HL-60 (cell line): ENCODE measurements at regions not wholly inside any gene's neighbourhood (a gene's known extent, or its start where the extent isn't known, plus 50 kb on each side); places are given as distances from the start of the nearest gene placed in this dataset.

ENCODE experiments used
- DNase-seq, 2 experiments: peaks; one replicate each; pipeline ENCODE4 v3.0.0-alpha.2; 2010 to 2020; ENCODE audit warnings: low read depth in 1 of 2, low spot score in 1 of 2
- H3K27ac ChIP-seq: fragments of 250-450 bp; sonication (Bioruptor Pico); replicated peaks from 2 replicates; pipeline ENCODE4 v1.5.1; 2020; ENCODE audit warnings: mild to moderate bottlenecking, moderate library complexity
- H3K27me3 ChIP-seq: fragments of 250-450 bp; sonication (Bioruptor Pico); 2 replicates; pipeline ENCODE4 v1.5.1; 2021; ENCODE audit warnings: mild to moderate bottlenecking, moderate library complexity; ENCODE audit not compliant: insufficient read depth, poor library complexity, severe bottlenecking
- H3K4me3 ChIP-seq: replicated peaks from 2 replicates; pipeline ENCODE4 v1.5.1; 2011; ENCODE audit warnings: mild to moderate bottlenecking, control low read depth, low read length; ENCODE audit not compliant: insufficient read depth
- GABPA ChIP-seq: IDR thresholded peaks from 2 replicates; pipeline ENCODE4 v1.6.1; 2012; ENCODE audit warnings: low read depth
- POLR2AphosphoS5 ChIP-seq: IDR thresholded peaks from 2 replicates; pipeline ENCODE4 v1.6.1; 2012; ENCODE audit warnings: low read depth
- SPI1 ChIP-seq: IDR thresholded peaks from 2 replicates; pipeline ENCODE4 v1.6.1; 2012; ENCODE audit warnings: low read depth, mild to moderate bottlenecking, borderline replicate concordance
- TF ChIP-seq, protein P1 (sequence below): IDR thresholded peaks from 2 replicates; pipeline ENCODE4 v1.6.1; 2012; ENCODE audit warnings: low read depth; ENCODE audit not compliant: insufficient replicate concordance
- TF ChIP-seq, protein P2 (sequence below): IDR thresholded peaks from one replicate; pipeline ENCODE4 v1.5.1; 2011; ENCODE audit warnings: low read length, control low read depth, inconsistent platforms; ENCODE audit not compliant: insufficient read depth

DNA sequence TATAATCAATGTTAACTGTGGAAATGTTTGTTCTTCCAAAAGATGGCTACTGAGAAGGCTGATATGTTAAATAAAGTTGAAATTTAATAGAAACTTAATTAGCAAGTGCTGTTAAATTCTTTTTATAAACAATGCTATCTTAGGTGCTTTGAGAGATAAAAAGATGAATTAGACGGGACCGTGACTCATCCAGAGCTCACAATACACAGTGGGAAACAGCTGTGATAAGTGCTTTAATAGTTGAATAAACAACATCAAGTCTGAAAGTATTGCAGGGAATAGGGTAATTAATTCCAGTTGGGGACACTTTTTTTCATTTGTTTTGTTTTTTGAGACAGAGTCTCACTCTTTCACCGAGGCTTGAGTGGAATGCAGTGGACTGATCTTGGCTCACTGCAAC, 85.5 kb upstream of the DTNA start:
- no peak overlapping the region for H3K27ac ChIP-seq
- H3K4me3 ChIP-seq: no peak overlapping the region
- no peaks in the 10 kb centered on the region for H3K27me3 ChIP-seq
- TF ChIP-seq SPI1: no peak
- TF ChIP-seq POLR2AphosphoS5: no peak
- TF ChIP-seq, protein P1, sequence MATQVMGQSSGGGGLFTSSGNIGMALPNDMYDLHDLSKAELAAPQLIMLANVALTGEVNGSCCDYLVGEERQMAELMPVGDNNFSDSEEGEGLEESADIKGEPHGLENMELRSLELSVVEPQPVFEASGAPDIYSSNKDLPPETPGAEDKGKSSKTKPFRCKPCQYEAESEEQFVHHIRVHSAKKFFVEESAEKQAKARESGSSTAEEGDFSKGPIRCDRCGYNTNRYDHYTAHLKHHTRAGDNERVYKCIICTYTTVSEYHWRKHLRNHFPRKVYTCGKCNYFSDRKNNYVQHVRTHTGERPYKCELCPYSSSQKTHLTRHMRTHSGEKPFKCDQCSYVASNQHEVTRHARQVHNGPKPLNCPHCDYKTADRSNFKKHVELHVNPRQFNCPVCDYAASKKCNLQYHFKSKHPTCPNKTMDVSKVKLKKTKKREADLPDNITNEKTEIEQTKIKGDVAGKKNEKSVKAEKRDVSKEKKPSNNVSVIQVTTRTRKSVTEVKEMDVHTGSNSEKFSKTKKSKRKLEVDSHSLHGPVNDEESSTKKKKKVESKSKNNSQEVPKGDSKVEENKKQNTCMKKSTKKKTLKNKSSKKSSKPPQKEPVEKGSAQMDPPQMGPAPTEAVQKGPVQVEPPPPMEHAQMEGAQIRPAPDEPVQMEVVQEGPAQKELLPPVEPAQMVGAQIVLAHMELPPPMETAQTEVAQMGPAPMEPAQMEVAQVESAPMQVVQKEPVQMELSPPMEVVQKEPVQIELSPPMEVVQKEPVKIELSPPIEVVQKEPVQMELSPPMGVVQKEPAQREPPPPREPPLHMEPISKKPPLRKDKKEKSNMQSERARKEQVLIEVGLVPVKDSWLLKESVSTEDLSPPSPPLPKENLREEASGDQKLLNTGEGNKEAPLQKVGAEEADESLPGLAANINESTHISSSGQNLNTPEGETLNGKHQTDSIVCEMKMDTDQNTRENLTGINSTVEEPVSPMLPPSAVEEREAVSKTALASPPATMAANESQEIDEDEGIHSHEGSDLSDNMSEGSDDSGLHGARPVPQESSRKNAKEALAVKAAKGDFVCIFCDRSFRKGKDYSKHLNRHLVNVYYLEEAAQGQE: no peak
- TF ChIP-seq GABPA: no peak
- TF ChIP-seq, protein P2, sequence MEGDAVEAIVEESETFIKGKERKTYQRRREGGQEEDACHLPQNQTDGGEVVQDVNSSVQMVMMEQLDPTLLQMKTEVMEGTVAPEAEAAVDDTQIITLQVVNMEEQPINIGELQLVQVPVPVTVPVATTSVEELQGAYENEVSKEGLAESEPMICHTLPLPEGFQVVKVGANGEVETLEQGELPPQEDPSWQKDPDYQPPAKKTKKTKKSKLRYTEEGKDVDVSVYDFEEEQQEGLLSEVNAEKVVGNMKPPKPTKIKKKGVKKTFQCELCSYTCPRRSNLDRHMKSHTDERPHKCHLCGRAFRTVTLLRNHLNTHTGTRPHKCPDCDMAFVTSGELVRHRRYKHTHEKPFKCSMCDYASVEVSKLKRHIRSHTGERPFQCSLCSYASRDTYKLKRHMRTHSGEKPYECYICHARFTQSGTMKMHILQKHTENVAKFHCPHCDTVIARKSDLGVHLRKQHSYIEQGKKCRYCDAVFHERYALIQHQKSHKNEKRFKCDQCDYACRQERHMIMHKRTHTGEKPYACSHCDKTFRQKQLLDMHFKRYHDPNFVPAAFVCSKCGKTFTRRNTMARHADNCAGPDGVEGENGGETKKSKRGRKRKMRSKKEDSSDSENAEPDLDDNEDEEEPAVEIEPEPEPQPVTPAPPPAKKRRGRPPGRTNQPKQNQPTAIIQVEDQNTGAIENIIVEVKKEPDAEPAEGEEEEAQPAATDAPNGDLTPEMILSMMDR: no peak
- DNase-seq: no peak

DNA sequence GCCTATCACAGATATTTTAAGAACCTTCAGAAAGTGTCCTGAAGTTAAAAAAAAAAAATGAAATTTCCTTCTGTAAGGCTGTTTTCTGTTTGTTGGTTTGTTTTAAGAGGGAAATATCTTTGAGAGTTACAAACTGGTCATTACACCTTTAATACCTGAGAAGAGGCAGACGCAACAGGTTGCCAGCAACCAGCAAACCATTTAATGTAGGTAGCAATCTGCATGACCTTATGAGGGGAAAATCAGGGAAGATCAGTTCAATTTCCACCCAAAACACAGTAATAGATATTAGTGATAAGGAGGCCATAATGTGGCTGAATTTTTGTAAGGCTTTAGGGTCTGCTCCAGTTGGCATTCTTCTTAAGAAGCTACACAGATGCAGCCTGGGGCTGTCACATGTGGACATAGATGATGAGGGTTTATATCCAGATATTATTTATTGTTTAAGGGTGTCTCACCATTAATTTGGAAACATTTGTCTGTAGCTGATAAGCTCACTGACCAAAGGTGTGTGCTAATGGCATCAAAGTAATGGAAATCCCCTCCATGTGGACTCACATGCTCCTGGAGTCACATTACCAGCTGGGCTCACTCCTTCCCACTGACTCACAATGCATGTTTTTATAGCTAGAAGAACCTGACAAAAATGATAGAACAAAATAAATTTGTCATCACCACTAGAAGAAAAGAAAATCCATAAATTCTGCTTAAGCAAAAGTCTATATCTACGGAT, 83.5 kb upstream of the DTNA start:
- TF ChIP-seq POLR2AphosphoS5 (no peak), SPI1 (no peak), GABPA (no peak)
- TF ChIP-seq, protein P1: no peak
- TF ChIP-seq, protein P2: no peak

DNA sequence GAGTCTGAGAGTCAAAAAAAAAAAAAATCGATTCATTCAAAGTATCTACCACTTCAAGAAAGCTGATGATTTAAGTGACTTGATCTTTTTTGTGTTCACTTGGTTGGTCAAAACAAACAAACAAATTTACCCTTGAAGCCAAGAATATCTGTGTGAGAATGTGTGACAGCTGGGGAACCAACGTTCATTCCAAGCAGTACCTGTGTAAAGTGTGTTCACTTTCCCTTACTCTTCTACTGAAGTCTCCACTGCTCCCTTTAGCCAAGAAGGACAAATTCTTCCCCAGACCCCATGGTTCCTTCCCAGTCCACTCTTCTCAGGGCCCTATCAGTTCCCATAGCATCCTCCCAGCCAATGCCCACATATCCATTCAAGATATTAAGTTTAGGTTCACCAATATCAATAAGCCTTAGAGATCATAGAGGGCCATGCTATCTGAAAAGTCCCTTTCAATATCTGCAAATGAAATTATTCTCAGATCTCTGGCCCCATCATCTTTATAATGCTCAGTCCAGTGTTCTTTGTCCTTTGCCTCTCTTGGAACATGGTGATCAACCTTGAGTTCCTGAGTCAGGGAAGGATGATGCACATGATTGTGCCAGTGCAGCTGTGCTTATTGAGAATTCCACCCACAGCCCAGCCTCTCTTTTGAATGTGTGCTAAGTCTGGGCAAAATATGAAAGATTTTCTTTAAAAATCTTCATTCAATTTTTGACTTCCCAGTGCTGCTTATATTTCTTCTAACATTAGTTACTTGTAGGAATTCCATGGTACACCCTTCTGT, 82.8 kb upstream of the DTNA start:
- TF ChIP-seq, protein P2: no peak
- TF ChIP-seq, protein P1: no peak
- TF ChIP-seq POLR2AphosphoS5 (no peak), GABPA (no peak), SPI1 (no peak)
- Histone ChIP-seq H3K27ac (no peak overlapping the region), H3K4me3 (no peak overlapping the region), H3K27me3 (peaks cover 2% of the 10 kb centered on the region)
- no peak for DNase-seq

More for the DNA sequence above, 83.5 kb upstream of the DTNA start:
- H3K27ac ChIP-seq: no peak overlapping the region
- no peaks in the 10 kb centered on the region for H3K27me3 ChIP-seq
- no peak overlapping the region for H3K4me3 ChIP-seq
- no peak for DNase-seq
